HG02798 (cell line): ENCODE measurements at regions not wholly inside any gene's neighbourhood (a gene's known extent, or its start where the extent isn't known, plus 50 kb on each side); places are given as distances from the start of the nearest gene placed in this dataset.

Source experiments
- ATAC-seq: cut with Tn5 transposase; IDR thresholded peaks from one replicate; pipeline ENCODE4 v1.9.1; 2021; ENCODE audit warnings: mild to moderate bottlenecking; ENCODE audit not compliant: unreplicated experiment, poor library complexity

DNA sequence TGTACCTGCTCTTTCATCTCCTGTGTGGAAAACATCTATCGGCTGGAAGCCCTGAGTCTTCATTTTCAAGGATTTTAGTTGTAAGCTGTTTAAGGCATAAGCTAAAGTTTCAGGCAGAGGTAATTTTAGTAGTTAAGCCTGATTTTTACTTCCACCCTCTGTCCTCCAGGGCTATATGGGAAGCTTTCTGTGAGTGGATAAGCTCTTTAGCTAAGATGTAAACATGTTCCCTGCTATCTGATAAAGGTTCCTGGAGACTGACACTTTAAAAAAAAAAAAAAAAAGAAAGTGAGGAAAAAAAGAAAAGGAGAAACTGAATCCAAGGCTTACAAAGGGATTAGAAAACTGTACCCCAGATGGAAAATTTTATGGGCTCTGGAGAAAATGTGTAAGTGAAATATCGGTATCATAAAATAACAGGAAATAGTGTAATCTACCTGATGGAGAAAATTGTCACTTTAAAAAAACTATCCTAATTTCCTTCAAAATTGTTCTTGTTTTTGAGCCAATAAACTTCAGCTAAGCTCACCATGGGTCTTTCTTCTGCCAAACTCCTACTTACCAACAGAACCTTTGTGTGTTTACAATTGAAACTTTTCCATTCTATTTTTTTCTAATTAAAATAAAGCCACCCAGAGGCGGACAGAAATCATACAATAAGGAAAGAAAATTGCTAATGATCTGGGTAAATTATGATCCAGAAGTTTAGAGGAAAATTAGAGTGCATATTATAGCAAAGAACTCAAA lies 180.5 kb downstream of the TGFB2 start:
- ATAC-seq: no peak

DNA sequence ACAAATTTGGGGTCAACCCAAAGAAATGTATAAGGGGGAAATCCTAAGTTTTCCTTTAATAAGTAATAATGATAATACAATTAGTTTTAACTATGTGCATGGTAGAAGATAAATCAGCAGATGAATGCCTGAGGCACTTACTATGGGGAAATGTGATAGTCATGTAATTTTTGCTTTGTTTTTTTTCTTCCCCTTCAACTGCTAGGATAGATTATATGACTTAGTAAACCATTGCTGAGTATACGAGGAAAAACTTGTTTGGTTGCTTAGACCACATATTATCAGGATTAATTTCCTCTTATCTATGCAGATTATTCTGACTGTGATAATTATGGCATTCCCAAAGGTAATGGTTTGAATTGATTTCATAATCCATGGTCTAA lies 181.1 kb downstream of the TGFB2 start:
- no peak for ATAC-seq

DNA sequence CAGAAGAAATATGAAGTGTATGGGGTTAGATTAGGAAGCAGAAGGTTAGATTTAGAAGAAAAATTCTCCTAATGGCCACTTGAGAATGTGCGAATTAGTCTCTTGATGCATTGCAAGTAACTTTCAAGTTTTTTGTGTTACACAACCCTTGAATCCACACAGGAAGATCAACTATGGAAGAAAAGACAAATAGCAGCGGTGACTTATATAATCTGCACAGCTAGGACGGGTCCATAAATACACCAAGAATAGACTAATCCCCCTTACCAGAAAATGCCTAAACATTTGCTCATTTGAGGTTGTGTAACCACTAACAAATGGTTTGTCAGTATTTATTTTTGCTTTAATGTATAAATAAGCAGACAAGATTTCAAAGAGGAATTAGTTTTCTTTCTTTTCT lies 182.6 kb downstream of the TGFB2 start:
- no peak for ATAC-seq

DNA sequence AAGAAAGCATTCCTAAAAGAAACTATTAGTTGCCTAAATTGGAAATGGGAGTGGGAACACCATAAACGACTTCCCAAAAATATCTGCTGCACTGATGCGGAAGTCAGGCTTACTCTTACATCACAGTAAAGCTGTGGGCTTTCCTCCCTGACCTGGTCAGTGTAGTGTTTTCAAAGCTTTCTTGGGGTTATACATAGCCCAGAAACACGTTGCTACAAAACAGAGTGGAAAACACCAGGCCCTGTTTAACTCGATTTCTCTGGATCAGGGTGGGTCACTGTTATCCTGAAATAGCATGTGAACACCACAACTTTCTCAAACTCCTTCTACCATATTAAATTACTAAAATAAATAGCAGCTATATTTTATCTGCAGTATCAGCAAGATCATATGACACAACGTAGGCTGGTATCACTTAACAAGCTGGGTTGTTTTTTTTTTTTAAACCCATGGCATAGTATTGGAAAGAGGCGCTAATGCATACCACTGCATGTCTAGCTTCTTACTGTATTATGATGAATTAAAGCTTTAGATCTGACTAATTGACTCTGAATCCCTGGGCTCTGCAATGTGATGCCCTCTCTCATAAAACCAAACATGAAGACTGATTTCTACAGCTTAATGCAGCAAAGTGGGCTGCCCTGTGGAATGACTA lies 184.6 kb downstream of the TGFB2 start:
- no peak for ATAC-seq

DNA sequence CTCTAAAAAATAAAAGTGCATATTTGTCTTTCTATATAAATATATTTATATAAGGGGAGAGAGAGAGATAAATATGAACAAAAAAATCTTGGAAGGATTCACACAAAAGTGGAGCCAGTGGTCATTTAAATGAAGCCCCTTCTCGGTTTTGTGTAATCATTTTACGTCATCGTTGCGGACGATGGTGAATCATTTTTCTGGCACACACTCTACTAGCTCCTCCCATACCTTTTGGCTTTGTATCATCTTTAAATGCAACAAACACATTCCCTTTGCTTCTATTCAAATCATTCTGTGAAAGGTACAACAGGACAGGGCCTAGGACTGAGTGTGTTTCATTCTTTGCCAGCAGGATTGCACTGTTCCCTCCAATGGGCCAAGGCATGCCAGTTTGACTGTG lies 186.8 kb downstream of the TGFB2 start:
- no peak for ATAC-seq

DNA sequence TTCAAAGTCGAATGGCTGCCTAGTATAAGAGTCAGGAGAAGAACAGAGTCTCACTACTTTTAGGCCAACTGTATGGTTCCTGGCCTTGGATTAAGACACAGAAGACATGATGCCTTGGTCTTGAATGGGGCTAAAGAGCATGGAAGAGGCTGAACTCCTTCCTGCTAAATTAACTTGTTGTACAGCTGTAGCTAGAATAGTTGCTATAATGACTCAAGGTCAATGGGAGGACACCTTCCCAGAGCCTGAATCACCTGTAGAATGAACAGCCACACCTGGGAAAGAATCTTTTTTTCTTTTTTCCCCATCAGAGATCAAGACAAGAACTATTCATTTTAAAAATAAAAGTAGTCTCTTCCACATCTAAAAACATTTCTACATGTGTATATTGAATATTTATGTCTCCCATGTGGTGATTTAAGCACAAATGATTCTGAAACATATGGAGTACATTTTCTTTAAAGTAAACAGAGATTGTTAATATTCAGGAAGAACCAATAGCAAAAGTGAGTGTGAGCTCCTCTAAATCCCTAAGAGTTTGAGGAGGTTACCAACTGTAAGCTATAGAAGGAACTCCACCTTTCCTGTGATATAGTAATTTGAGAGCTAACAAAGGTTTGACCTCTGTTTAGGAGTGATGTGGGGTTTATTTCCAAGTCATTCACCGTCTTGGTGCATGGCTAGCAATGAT lies 191.3 kb downstream of the TGFB2 start:
- no peak for ATAC-seq

DNA sequence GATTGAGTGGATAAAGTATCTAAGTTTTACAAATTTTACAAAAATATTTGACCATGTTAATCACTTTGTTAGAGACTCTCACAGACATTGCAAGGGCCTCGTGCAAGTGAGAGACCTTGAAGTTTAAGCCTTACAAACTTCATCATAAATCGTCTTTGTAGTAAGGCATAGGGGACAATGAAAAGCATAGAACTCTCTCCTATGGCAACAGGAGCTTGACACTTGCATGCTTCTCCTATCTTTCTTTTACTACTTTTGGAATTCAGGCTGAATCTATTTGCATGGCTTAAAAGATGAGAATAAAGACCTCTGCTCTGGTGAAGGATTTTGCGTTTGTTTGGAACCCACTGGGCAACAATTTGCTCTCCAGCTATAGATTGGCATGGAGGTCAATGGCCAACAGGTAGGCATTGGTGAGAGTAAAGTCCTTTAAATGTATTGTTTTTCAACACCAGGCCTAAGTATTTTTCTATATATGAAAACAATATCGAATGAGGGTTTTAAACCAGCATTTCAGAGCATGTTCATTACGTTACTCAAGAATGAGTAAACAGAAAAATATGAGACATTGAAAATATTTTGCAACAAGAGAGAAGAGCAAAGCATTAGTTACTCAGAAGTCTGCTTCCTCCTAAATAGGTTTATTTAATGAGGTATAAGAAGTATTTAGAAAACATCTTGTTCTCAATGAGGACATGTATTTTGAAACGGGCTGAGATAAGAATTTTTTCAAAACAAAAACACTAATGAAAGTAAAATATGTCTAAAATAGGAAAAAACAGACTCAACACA lies 192.2 kb downstream of the TGFB2 start:
- no peak for ATAC-seq

DNA sequence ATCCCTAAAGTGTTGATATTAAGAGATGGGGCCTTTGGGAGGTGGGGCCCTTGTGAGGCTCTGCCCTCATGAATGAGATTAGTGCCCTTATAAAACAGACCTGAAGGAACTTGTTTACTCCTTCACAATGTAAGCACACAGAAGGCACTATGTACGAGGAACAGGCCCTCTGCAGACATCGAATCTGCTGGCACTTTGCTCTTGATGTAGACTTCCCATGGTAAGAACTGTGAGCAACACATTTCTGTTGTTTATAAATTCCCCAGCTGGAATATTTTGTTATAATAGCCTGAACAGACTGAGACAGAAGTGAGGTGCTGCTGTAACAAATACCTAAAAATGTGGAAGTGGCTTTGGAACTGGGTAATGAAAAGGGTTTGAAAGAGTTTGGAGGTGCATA lies 193.2 kb downstream of the TGFB2 start:
- ATAC-seq: no peak

DNA sequence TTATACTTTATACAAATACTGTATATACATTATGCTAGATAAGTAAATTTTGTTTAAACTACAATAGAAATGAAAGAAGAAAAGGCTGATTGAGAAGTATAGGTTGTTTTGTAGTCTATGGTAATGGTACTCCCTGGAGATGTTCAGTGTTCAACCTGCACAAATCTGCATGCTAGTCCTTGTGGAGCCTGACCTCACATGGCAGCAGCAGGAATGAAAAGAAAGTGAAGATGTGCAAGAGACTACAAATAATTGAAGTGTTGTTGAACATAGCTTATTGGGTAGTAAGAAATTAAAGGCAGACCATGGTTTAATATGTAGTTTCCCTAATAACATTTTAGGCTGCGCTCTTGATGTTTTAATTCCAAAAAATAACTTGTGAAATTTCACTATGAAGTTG lies 201.2 kb downstream of the TGFB2 start:
- no peak for ATAC-seq

DNA sequence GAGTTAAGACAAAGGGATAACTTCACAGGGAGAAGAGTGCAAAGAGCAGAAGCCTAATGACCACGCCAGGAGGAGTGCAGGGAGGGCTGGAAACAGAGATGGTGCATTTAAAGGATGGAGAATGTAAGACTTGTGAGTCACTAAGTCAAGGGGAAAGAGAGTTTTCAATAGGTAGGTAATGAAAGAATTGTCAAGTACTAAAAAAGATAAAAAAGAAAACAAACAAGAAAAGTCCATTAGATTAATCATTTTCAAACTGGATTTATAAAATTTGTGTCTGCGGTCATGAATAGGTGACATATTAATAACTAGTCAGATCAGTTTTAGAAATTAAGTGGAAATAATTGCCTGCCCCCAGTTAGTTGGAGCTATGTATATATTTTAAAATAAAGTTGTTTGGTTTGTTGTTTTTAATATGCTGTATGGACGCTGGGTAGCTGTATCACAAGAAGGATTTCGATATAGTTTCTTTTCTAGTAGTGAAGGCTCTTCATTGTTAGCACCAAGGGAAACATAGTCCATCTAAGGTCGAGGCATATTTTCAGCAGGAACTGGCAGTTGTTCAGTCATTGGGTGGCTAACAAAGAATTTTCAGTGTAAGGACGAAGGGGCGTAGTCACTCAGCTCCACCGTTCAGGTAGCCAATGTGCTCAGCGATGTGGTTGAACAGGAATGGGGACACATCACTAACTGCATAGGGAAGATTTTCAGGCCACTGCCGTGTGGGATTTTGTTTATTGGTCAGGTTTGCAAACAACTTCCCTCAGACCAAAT lies 203.0 kb downstream of the TGFB2 start:
- ATAC-seq: no peak

DNA sequence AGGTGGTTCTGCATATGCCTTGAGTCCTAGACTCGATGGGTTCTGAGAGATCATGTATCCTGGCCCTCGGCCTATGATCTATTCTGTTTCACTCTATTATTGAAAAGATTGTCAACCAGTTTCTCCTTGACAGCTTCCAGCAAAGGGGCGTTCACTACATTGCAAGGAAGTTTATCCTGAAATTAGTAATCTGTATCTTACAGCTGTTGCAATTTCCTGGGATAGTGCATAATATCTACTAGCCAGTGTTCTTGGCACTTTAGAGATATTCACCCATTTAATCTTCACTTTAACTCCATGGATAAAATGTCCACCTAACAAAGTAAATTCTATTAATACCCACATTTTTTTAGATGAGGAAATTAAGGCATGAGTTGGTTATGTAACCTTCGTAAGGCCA lies 203.6 kb downstream of the TGFB2 start:
- ATAC-seq: no peak

DNA sequence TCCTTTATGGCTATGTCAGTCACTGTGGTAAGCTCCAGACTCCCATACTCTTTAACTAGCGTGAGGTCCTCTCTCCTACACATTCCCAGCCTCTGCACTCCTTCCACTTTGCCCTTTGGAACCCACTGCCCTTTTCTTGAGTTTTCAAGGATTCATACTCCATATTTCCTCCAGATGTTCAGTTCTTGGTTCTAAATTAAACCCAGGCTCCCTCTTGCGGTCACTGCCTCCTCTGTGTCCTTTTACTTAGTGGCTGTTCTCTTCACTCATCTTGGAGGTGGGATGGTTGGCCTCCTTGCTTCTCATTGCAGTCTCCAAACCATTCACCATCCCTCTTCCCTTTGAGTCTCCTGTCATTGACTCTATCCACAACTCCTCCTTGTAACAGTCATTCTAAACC lies 208.1 kb downstream of the TGFB2 start:
- ATAC-seq: no peak

DNA sequence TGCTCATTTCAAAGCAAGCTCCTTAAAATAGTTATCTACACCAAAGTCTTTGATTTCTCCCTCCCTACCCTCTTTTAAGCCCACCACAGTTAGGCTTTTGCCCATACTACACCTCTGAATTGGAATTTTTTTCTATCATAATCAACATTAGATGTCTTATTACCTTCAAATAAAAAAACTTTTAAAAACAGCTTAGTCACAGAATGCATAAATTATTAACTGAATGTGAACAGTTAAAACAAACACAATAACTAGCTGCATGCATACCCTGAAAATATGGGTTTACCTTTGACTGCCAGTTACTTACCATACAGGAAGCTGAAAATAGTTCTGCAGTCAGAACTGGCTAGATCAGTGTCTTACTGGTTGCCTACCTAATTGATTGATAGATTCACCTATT lies 210.9 kb downstream of the TGFB2 start:
- no peak for ATAC-seq

DNA sequence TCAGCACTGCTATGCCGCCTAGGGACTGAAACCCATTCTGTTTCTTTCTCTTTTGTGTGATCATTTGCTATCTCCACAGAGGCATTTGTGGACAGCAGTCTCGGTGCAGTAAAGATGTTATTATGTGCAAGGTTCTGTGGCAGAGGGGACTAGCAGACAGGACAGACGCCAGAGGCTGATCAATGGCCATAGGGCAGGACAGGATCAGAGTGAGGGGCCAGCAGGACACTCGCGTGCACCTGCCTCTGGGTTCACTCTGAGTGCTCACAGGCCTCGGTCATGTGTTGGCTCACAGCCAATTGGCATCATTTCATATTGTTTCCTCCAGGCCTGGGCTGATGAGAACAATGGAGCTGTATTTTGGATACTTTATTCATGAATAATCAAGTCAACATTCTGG lies 212.6 kb downstream of the TGFB2 start:
- ATAC-seq: no peak

DNA sequence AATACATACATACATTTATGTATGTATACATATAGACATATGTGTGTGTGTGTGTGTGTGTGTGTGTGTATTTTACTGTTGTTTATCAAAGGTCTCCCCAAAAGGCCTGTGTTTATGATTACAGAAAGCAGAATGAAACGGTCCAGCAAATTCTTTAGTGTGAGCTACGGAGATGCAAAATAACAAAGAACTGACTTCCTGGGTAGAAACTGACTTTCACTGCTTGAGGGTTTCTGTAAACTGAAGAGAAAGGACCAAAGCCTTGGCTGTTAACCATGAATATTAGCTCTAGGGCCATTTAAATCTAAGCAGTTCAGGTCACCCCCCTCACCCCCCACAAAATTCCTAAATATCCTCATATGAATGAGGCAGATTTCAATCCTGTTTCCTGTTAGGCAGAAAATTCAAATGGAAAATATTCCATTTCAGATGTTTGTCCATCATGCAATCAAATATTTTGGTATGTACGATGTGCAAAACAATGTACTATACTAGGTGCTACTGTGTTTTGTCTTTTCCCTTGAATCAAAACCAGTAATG lies 213.2 kb downstream of the TGFB2 start:
- ATAC-seq: no peak

DNA sequence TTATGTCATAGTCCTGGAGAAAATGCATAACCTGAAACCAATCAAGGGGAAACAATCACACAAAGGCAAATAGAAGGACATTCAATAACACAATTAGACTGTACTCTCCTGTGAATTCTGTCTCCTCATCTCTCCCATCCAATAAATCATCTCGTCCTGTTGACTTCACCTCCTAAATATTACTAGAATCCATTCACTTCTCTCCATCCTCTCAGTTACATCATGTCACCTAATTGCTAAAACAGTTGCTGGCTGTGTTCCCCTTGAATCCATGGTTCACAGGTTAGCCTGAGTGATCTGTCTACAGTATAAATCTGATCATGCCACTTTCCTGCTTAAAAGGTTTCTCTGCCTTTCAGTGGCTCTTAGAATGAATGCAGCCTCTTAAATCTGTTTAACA lies 220.2 kb downstream of the TGFB2 start:
- ATAC-seq: no peak

DNA sequence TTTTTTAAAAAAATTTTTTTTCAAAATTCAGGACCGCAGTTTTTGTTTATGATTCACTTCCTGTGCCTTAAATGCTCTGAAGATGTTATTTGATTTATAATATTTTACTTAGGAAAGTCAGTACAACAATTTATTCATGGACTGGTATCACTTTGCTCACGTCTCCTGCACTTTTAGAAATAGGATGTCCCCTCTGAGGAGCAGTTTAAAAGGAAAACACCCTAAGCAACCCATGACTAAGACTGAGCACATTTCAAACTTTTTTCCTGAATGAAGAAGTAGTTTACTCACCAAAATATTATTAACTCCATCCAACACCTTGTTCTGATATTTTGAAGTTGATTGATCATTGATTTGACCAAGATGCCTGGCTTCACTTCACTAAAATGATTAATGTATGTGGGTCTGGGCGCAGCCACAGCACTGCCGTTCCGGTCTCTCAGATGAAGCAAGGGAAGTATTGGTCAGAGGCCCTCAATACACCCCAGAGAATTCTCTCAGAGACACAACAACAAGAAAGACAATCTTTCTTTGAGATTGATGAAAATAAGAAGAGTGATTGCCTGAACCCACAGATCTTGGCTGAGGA lies 223.9 kb downstream of the TGFB2 start:
- no peak for ATAC-seq

DNA sequence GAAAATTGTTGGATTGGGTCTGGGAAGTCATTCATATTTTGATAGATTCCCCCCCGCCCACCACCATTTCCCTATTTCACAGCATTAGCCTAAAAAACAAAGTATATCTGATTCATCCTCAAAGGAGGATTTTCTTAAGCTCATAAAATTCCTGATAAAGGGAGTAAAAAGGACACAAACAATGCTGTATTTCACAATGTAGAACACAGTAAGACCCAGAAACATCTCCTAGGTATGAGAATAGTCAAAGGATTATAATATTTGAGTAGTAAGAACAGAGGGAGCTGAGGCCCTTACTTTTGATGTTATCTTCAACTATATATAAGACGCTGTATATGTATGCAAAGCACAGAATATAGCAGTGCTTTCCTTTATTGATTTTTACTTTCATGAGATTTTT lies 225.3 kb downstream of the TGFB2 start:
- no peak for ATAC-seq

DNA sequence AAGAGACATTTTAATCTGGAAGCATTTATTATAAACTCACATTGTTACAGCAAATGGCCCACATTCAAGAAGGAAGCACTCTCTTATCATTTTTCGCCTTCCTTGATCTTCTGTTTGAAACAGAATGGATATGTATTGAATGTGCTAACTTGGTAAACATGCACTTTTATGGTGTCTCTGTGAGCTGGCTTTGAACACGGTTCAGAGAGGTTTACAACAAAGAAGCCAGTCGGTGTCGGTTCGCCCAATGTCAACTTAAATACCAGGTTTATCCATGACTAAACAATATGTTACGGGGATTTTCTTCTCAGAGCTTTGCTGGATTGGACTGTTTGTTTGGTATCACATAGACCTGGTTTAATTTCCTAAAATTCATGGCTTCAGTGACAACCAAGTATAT lies 226.4 kb downstream of the TGFB2 start:
- no peak for ATAC-seq

DNA sequence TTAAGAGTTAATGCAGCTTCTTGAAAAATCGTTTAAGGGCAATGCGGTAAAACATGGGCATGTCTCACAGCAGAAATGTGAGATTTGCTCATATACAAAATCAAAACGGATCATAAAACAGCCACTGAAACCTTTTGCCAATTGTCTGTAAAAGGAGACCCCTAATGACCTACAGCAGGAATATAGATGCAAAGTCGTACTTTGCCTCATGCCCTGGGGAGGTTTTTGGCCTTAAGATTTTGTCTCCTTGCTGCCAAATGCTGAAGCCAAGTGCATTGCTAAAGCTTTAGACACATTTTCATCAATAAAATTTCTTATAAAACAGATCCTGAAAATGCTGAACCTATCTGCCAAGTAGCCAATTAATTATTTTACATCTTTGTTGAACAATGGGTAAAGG lies 226.9 kb downstream of the TGFB2 start:
- no peak for ATAC-seq
